ENCODE measurements at regions not wholly inside any gene's neighbourhood (a gene's known extent, or its start where the extent isn't known, plus 50 kb on each side); places are given as distances from the start of the nearest gene placed in this dataset.

DNA sequence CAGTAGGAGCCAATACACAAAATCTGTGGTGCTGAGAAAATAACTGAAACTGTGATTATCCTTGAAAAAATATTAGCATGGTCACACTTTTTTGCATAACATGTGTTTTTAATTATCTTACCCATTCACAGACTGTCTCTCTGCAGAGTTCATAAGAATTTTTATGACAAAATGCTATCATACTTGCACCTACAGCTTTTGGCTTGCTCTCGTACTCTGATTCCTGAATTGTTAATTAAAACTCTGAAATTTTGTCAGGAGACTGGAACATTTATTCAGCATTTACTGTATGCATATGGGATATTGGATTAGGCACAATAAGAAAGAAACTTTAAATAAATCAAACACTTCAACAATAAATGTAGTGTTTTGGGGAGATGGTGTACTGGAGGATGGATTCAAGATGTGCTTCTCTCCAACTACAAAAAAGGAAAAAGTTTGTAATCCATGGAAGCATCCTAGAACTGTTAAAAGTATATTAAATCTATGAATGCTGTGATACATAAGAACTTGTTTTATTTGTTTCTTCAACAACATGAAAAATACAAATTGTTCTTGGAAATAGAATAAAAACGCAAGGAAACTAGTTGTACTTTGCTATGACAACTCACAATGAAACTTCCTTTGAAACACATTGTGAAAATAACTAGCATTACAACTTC is 260.5 kb downstream of the SPATA18 start:
- Histone ChIP-seq H3K9ac (ENCODE audit: low read depth, low read length) (no peak overlapping the region), H2AK9ac (replicated peaks; ENCODE audit: low read depth, low read length, poor library complexity) (no peak overlapping the region), H3K4me1 (ENCODE audit: control insufficient read depth, insufficient read depth, low read length) (no peaks in the 10 kb centered on the region), H3K18ac (ENCODE audit: low read depth, low read length) (no peak overlapping the region), H2BK15ac (ENCODE audit: low read depth, low read length) (no peak overlapping the region), H3K4me2 (ENCODE audit: low read depth, low read length) (no peak overlapping the region), H3K14ac (replicated peaks; ENCODE audit: low read depth, low read length) (no peak overlapping the region), H3K4me3 (ENCODE audit: insufficient read depth, low read depth, low read length) (no peak overlapping the region), H2AFZ (replicated peaks; ENCODE audit: low read length, poor library complexity) (no peak overlapping the region), H3K27me3 (ENCODE audit: control insufficient read depth, insufficient read depth, low read length) (no peaks in the 10 kb centered on the region), H3K9me3 (ENCODE audit: control insufficient read depth, insufficient read depth, low read length) (no peaks in the 10 kb centered on the region), H3K36me3 (ENCODE audit: control insufficient read depth, insufficient read depth, low read length) (no peaks in the 10 kb centered on the region), H3K56ac (ENCODE audit: extremely low read depth, insufficient read depth, low read length) (no peak overlapping the region), H3K4ac (ENCODE audit: low read depth, low read length) (no peak overlapping the region), H3K79me1 (ENCODE audit: low read depth in 1 of 2, low read length in 2 of 2) (no peaks in the 10 kb centered on the region), H3K9me1 (ENCODE audit: insufficient read depth, low read length) (no peaks in the 10 kb centered on the region), H4K91ac (ENCODE audit: insufficient read depth, low read depth, low read length) (no peak overlapping the region), H2BK20ac (ENCODE audit: low read depth, low read length) (no peak overlapping the region), H4K20me1 (ENCODE audit: insufficient read depth, low read length) (no peaks in the 10 kb centered on the region), H4K8ac (ENCODE audit: low read depth in 2 of 2, low read length in 2 of 2) (no peak overlapping the region), H2BK120ac (ENCODE audit: low read depth, low read length) (no peak overlapping the region), H3K27ac (ENCODE audit: insufficient read depth, low read length) (no peak overlapping the region), H4K5ac (ENCODE audit: low read depth, low read length) (no peak overlapping the region), H3K23ac (ENCODE audit: low read depth, low read length) (no peak overlapping the region), H2BK5ac (ENCODE audit: low read depth, low read length, poor library complexity, severe bottlenecking) (no peak overlapping the region), H2AK5ac (ENCODE audit: low read depth, low read length) (no peak overlapping the region)
- POLR2A ChIA-PET (ENCODE audit: unreplicated experiment): no interaction called here
- in situ Hi-C loops (cut with MboI; ENCODE audit: low sequenced_read_pairs) (no loop called here), dilution Hi-C loops (cut with HindIII; ENCODE audit: low sequenced_read_pairs, unreplicated experiment) (no loop called here), intact Hi-C loops (cut with micrococcal nuclease) (loop anchor here (10.0 kb wide), 1 partner anchor 57 kb away; no protein-coding TSS in a partner anchor)
- CTCF ChIA-PET: no interaction called here
- ATAC-seq (ENCODE audit: low read depth) (no peak), DNase-seq (no peak)
- no peak for TF ChIP-seq POLR2A (IDR thresholded peaks at IDR 0.05; ENCODE audit: low read depth, low read length)
- no peak for TF ChIP-seq MAFK (IDR thresholded peaks at IDR 0.05; ENCODE audit: low read depth, low read length)
- TF ChIP-seq MAZ (IDR thresholded peaks at IDR 0.05; ENCODE audit: borderline replicate concordance, low read depth, low read length): no peak
- TF ChIP-seq RFX5 (IDR thresholded peaks at IDR 0.05; ENCODE audit: low read depth, low read length): no peak
- no peak for TF ChIP-seq ELK1 (IDR thresholded peaks at IDR 0.05; ENCODE audit: borderline replicate concordance, low read depth, low read length)
- no peak for TF ChIP-seq MXI1 (IDR thresholded peaks at IDR 0.05; ENCODE audit: borderline replicate concordance, low read depth, low read length)
- TF ChIP-seq BHLHE40 (IDR thresholded peaks at IDR 0.05; ENCODE audit: low read depth, low read length): no peak
- no peak for TF ChIP-seq CEBPB (IDR thresholded peaks at IDR 0.05; ENCODE audit: low read depth, low read length)
- no peak for TF ChIP-seq NFE2L2 (IDR thresholded peaks at IDR 0.05; ENCODE audit: low read depth, low read length)
- BruUV-seq (replicated peaks): no TSS peak
- 80% methylated on average over 1 of the region's 2 CpGs; no CpG with 5 or more reads in 1 of the 2 experiments for WGBS, 2 experiments (ENCODE audit: extremely low coverage in 2 of 2, insufficient read length in 1 of 2)
